GM06990 (cell line): ENCODE measurements at regions not wholly inside any gene's neighbourhood (a gene's known extent, or its start where the extent isn't known, plus 50 kb on each side); places are given as distances from the start of the nearest gene placed in this dataset.

Experiments
- DNase-seq: peaks from one replicate; pipeline ENCODE4 v3.0.0-alpha.2; 2011; ENCODE audit not compliant: insufficient read length; ENCODE audit errors: extremely low read depth
- H3K27me3 ChIP-seq: replicated peaks from 2 replicates; pipeline ENCODE4 v1.6.0; 2011; ENCODE audit warnings: low read length; ENCODE audit not compliant: control insufficient read depth, insufficient read depth
- H3K36me3 ChIP-seq: 2 replicates; pipeline ENCODE4 v1.5.1; 2011; ENCODE audit warnings: low read length; ENCODE audit not compliant: control insufficient read depth, insufficient read depth
- H3K4me3 ChIP-seq: replicated peaks from 2 replicates; pipeline ENCODE4 v1.5.1; 2011; ENCODE audit warnings: low read depth, mild to moderate bottlenecking, control low read depth, low read length
- TF ChIP-seq, protein P1 (sequence below): IDR thresholded peaks from 2 replicates; pipeline ENCODE4 v1.5.1; 2011; ENCODE audit warnings: low read length, control low read depth, mild to moderate bottlenecking, inconsistent platforms; ENCODE audit not compliant: insufficient read depth, poor library complexity, severe bottlenecking

DNA sequence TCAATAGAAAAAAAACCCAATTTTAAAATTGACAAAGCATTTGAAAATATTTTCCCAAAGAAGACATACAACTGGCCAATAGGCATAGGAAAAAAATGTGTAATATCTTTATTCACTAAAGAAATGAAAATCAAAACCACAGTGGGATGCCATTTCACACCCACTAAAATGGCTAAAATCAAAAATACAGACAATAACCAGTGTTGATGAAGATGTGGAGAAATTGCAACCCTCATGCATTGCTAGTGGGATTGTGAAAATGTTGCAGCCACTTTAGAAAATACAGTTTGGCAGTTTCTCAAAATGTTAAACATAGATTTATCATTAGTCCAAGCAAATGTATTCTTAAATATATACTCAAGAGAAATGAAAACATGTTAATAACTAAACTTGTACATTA, 315.1 kb upstream of the GPR149 start:
- DNase-seq: no peak
- H3K27me3 ChIP-seq: no peaks in the 10 kb centered on the region
- TF ChIP-seq, protein P1, sequence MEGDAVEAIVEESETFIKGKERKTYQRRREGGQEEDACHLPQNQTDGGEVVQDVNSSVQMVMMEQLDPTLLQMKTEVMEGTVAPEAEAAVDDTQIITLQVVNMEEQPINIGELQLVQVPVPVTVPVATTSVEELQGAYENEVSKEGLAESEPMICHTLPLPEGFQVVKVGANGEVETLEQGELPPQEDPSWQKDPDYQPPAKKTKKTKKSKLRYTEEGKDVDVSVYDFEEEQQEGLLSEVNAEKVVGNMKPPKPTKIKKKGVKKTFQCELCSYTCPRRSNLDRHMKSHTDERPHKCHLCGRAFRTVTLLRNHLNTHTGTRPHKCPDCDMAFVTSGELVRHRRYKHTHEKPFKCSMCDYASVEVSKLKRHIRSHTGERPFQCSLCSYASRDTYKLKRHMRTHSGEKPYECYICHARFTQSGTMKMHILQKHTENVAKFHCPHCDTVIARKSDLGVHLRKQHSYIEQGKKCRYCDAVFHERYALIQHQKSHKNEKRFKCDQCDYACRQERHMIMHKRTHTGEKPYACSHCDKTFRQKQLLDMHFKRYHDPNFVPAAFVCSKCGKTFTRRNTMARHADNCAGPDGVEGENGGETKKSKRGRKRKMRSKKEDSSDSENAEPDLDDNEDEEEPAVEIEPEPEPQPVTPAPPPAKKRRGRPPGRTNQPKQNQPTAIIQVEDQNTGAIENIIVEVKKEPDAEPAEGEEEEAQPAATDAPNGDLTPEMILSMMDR: no peak
- no peak overlapping the region for H3K4me3 ChIP-seq
- H3K36me3 ChIP-seq: no peaks in the 10 kb centered on the region

DNA sequence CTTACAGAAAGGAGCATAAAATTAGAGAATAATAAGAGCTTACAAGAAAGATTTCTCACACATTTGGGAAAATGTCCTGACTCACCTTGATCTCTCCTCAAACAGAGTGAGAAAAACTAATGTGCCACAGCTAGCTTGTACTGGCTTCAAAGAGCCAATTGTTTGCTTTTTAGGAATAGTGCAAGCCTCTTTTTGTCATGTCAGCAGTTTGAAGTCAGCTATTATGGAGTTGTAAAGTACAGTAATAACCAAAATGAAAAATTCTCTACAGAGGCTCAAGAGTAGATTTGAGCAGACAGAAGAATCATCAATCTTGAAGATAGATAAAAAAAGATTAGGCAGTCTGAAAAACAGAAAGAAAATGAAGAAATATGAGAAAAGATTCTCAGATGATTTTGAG, 313.4 kb upstream of the GPR149 start:
- no peaks in the 10 kb centered on the region for H3K27me3 ChIP-seq
- no peak for DNase-seq
- H3K4me3 ChIP-seq: no peak overlapping the region
- TF ChIP-seq, protein P1: no peak
- H3K36me3 ChIP-seq: no peaks in the 10 kb centered on the region

DNA sequence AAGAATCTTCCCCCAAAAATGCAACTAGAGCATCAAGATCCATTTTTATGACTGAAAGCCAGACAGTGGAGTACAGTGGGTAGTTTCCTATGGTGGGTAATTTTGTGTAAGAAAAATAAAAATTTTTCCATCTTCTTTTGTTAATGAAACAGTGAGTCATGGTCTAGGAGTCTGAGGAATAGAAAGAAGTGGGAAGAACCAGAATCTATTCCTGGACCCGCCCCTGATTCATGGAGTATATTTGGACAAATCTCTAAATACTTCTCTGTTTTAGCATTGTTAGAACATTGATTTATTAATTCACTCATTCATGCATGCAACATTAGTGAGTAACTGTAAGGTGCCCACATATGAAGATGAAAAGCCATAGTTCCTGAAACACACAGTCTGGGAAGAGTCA, 304.5 kb upstream of the GPR149 start:
- Histone ChIP-seq H3K27me3 (no peaks in the 10 kb centered on the region), H3K4me3 (no peak overlapping the region), H3K36me3 (no peaks in the 10 kb centered on the region)
- DNase-seq: no peak
- TF ChIP-seq, protein P1: no peak

DNA sequence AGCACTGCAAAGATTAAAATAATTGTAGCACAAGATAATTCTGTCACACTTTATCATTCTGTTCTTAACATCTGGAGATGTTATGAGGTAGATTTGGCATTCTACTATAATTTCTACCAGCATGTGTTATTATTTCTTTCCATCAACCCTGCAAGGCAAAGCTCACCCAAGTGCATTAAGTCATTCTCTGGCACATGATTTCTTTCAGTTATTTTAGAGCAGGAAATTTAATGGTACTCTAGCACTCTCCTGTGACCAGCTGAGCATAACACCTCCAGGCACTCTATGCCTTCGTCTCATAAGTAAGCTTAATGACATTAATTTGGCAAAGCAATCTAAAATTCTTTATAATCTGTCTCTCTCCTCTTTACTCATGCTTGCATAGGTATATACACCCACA, 300.2 kb upstream of the GPR149 start:
- Histone ChIP-seq H3K4me3 (no peak overlapping the region), H3K36me3 (no peaks in the 10 kb centered on the region), H3K27me3 (no peaks in the 10 kb centered on the region)
- DNase-seq: no peak
- TF ChIP-seq, protein P1: no peak

DNA sequence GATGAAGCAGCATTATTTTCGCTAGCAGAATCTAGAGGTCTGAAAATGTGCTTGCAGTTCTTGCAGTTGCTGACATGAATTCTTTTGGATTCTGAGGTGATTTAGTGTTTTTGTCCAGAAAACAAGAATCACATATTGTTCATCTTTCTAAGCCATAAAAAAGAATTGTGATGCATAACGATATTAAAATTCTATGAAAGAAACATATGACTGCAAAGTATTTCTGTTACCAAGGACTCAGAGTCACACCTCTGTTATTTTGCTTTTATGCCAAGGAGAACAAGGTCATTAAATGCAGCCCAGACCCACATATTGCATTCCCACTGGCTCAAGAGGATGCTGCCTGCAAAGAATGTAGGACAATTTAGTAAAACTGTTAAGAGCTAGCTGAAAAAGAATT, 299.8 kb upstream of the GPR149 start:
- DNase-seq: no peak
- H3K4me3 ChIP-seq: no peak overlapping the region
- TF ChIP-seq, protein P1: no peak
- H3K36me3 ChIP-seq: no peaks in the 10 kb centered on the region
- no peaks in the 10 kb centered on the region for H3K27me3 ChIP-seq

DNA sequence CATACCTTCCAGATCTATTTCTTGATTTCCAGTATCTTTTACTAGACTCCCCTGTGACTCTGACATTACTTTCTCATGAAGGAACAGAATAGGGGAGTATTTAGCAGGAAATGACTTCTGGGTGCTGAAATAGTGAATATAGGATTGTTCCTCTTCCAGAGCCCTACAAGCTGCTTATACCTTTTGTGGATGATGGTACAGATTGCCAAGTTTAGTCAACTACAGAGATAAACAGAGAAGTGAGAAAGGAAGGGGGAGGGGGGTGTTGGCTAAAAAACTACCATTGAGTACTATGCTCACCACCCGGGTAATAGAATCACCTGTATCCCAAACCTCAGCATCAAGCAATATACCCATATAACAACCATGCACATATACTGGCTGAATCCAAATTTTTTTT, 298.3 kb upstream of the GPR149 start:
- DNase-seq: no peak
- H3K36me3 ChIP-seq: no peaks in the 10 kb centered on the region
- H3K27me3 ChIP-seq: no peaks in the 10 kb centered on the region
- no peak overlapping the region for H3K4me3 ChIP-seq
- TF ChIP-seq, protein P1: no peak
